IMR-90 (cell line): ENCODE measurements at regions not wholly inside any gene's neighbourhood (a gene's known extent, or its start where the extent isn't known, plus 50 kb on each side); places are given as distances from the start of the nearest gene placed in this dataset.

Experiments
- ATAC-seq: fragments of 200-7000 bp; cut with Tn5 transposase; 2 replicates; pipeline ENCODE4 v1.9.1; 2020; ENCODE audit warnings: low read depth, mild to moderate bottlenecking, moderate library complexity
- BruUV-seq: library from RNA; stranded (reverse); fragments of 400-500 nt; replicated peaks from 2 replicates; lab custom pipeline; 2021; lab: Mats Ljungman, UMichigan
- CTCF ChIA-PET: fragments of 300-600 bp; formaldehyde crosslinking; extraction: SDS; loops from one replicate; lab custom pipeline; 2021; ENCODE audit warnings: antibody characterized with exemption; lab: Yijun Ruan, JAX
- POLR2A ChIA-PET: fragments of 300-600 bp; sonication (Branson Sonifier 250); formaldehyde crosslinking; loops from one replicate; lab custom pipeline; 2022; ENCODE audit warnings: antibody characterized with exemption; ENCODE audit not compliant: unreplicated experiment; lab: Charles Lee
- DNase-seq: peaks from one replicate; pipeline ENCODE4 v3.0.0; 2013
- H2AFZ ChIP-seq: replicated peaks from 2 replicates; pipeline ENCODE3; 2013; ENCODE audit warnings: low read length, mild to moderate bottlenecking; ENCODE audit not compliant: poor library complexity
- H2AK5ac ChIP-seq: 2 replicates; pipeline ENCODE4 v1.6.1; 2013; ENCODE audit warnings: low read depth, low read length, inconsistent platforms
- H2AK9ac ChIP-seq: replicated peaks from 2 replicates; pipeline ENCODE3; 2013; ENCODE audit warnings: mild to moderate bottlenecking, low read depth, low read length, moderate library complexity; ENCODE audit not compliant: poor library complexity
- H2BK120ac ChIP-seq: 2 replicates; pipeline ENCODE4 v1.6.1; 2013; ENCODE audit warnings: low read depth, low read length, inconsistent platforms
- H2BK15ac ChIP-seq: 3 replicates; pipeline ENCODE4 v1.6.1; 2013; ENCODE audit warnings: low read depth, low read length, inconsistent platforms
- H2BK20ac ChIP-seq: 2 replicates; pipeline ENCODE4 v1.6.1; 2013; ENCODE audit warnings: low read depth, mild to moderate bottlenecking, inconsistent platforms, low read length, moderate library complexity
- H2BK5ac ChIP-seq: 2 replicates; pipeline ENCODE4 v1.6.1; 2013; ENCODE audit warnings: mild to moderate bottlenecking, low read depth, low read length, inconsistent platforms; ENCODE audit not compliant: poor library complexity, severe bottlenecking
- H3K14ac ChIP-seq: replicated peaks from 2 replicates; pipeline ENCODE4 v1.6.1; 2013; ENCODE audit warnings: low read depth, low read length, inconsistent platforms
- H3K18ac ChIP-seq: 2 replicates; pipeline ENCODE4 v1.6.1; 2013; ENCODE audit warnings: low read depth, low read length, control low read depth
- H3K23ac ChIP-seq: 2 replicates; pipeline ENCODE4 v1.6.1; 2013; ENCODE audit warnings: low read depth, low read length, inconsistent platforms
- H3K27ac ChIP-seq: 2 replicates; pipeline ENCODE4 v1.5.1; 2013; ENCODE audit warnings: mild to moderate bottlenecking, control low read depth, low read length; ENCODE audit not compliant: insufficient read depth
- H3K27me3 ChIP-seq: 2 replicates; pipeline ENCODE4 v1.6.1; 2013; ENCODE audit warnings: low read length; ENCODE audit not compliant: control insufficient read depth, insufficient read depth
- H3K36me3 ChIP-seq: 2 replicates; pipeline ENCODE4 v1.6.1; 2013; ENCODE audit warnings: low read length, mixed read lengths; ENCODE audit not compliant: control insufficient read depth, insufficient read depth
- H3K4ac ChIP-seq: 2 replicates; pipeline ENCODE4 v1.6.1; 2013; ENCODE audit warnings: low read depth, low read length, inconsistent platforms
- H3K4me1 ChIP-seq: 2 replicates; pipeline ENCODE4 v1.6.1; 2013; ENCODE audit warnings: low read length, mixed read lengths; ENCODE audit not compliant: control insufficient read depth, insufficient read depth
- H3K4me2 ChIP-seq: 2 replicates; pipeline ENCODE4 v1.6.1; 2013; ENCODE audit warnings: low read depth, mild to moderate bottlenecking, control low read depth, low read length, moderate library complexity
- H3K4me3 ChIP-seq: 2 replicates; pipeline ENCODE4 v1.5.1; 2013; ENCODE audit warnings: low read depth, mild to moderate bottlenecking, control low read depth, low read length, moderate library complexity; ENCODE audit not compliant: insufficient read depth
- H3K56ac ChIP-seq: 2 replicates; pipeline ENCODE4 v1.6.1; 2013; ENCODE audit warnings: low read length, inconsistent platforms; ENCODE audit not compliant: insufficient read depth; ENCODE audit errors: extremely low read depth
- H3K79me1 ChIP-seq, 2 experiments: 2 replicates each; pipeline ENCODE4 v1.6.1; 2013; ENCODE audit warnings: low read length in 2 of 2, inconsistent platforms in 1 of 2, low read depth in 1 of 2
- H3K9ac ChIP-seq: 2 replicates; pipeline ENCODE4 v1.6.1; 2013; ENCODE audit warnings: low read depth, low read length, control low read depth
- H3K9me1 ChIP-seq: 2 replicates; pipeline ENCODE4 v1.6.1; 2013; ENCODE audit warnings: low read length, inconsistent platforms; ENCODE audit not compliant: insufficient read depth
- H3K9me3 ChIP-seq: 2 replicates; pipeline ENCODE4 v1.6.1; 2013; ENCODE audit warnings: low read length; ENCODE audit not compliant: control insufficient read depth, insufficient read depth
- H4K20me1 ChIP-seq: 2 replicates; pipeline ENCODE4 v1.6.1; 2013; ENCODE audit warnings: low read length, inconsistent platforms; ENCODE audit not compliant: insufficient read depth
- H4K5ac ChIP-seq: 2 replicates; pipeline ENCODE4 v1.6.1; 2013; ENCODE audit warnings: mild to moderate bottlenecking, low read depth, low read length, control low read depth
- H4K8ac ChIP-seq, 2 experiments: 2 replicates each; pipeline ENCODE4 v1.6.1; 2013; ENCODE audit warnings: low read depth in 2 of 2, low read length in 2 of 2, control low read depth in 1 of 2, inconsistent platforms in 1 of 2
- H4K91ac ChIP-seq: 2 replicates; pipeline ENCODE4 v1.6.1; 2013; ENCODE audit warnings: low read depth, low read length, inconsistent platforms; ENCODE audit not compliant: insufficient read depth
- BHLHE40 ChIP-seq: fragments of 150-350 bp; IDR thresholded peaks from 2 replicates; pipeline ENCODE4 v1.6.1; 2016; ENCODE audit warnings: mild to moderate bottlenecking, low read depth, low read length
- CEBPB ChIP-seq: IDR thresholded peaks from 2 replicates; pipeline ENCODE4 v1.6.1; 2012; ENCODE audit warnings: low read depth, low read length, improper control_type of control experiment
- CHD1 ChIP-seq: IDR thresholded peaks from 2 replicates; pipeline ENCODE4 v1.6.1; 2012; ENCODE audit warnings: low read depth, low read length, improper control_type of control experiment
- CTCF ChIP-seq: conservative IDR thresholded peaks from 2 replicates; pipeline ENCODE4 v1.5.1; 2012; ENCODE audit warnings: mild to moderate bottlenecking, low read depth, low read length, improper control_type of control experiment
- ELK1 ChIP-seq: fragments of 150-350 bp; IDR thresholded peaks from 2 replicates; pipeline ENCODE4 v1.6.1; 2016; ENCODE audit warnings: low read depth, mild to moderate bottlenecking, low read length, moderate library complexity, borderline replicate concordance
- FOS ChIP-seq: fragments of 150-350 bp; IDR thresholded peaks from 2 replicates; pipeline ENCODE4 v1.6.1; 2016; ENCODE audit warnings: low read depth, low read length
- MAZ ChIP-seq: IDR thresholded peaks from 2 replicates; pipeline ENCODE4 v1.6.1; 2012; ENCODE audit warnings: low read depth, mild to moderate bottlenecking, low read length, improper control_type of control experiment, moderate library complexity, borderline replicate concordance
- MXI1 ChIP-seq: IDR thresholded peaks from 2 replicates; pipeline ENCODE4 v1.6.1; 2012; ENCODE audit warnings: low read depth, mild to moderate bottlenecking, low read length, moderate library complexity, borderline replicate concordance
- NFE2L2 ChIP-seq: fragments of 150-350 bp; IDR thresholded peaks from 2 replicates; pipeline ENCODE4 v1.6.1; 2016; ENCODE audit warnings: low read depth, mild to moderate bottlenecking, low read length
- POLR2A ChIP-seq: IDR thresholded peaks from 2 replicates; pipeline ENCODE4 v1.6.1; 2012; ENCODE audit warnings: mild to moderate bottlenecking, low read depth, low read length
- RAD21 ChIP-seq: IDR thresholded peaks from 2 replicates; pipeline ENCODE4 v1.6.1; 2012; ENCODE audit warnings: low read length, improper control_type of control experiment
- RCOR1 ChIP-seq: IDR thresholded peaks from 2 replicates; pipeline ENCODE4 v1.6.1; 2012; ENCODE audit warnings: mild to moderate bottlenecking, low read length, improper control_type of control experiment; ENCODE audit not compliant: insufficient replicate concordance
- SMC3 ChIP-seq: fragments of 150-350 bp; IDR thresholded peaks from 2 replicates; pipeline ENCODE4 v1.6.1; 2016; ENCODE audit warnings: low read depth, mild to moderate bottlenecking, antibody characterized with exemption, low read length, moderate library complexity
- WGBS, 2 experiments: methylation state at CpG; one replicate each; pipeline versions ENCODE4 v1.1.5 to v1.1.7; 2013; ENCODE audit warnings: missing lambda C conversion rate in 2 of 2; ENCODE audit not compliant: insufficient read length in 1 of 2; ENCODE audit errors: extremely low coverage in 2 of 2; 5-methylcytosine and 5-hydroxymethylcytosine counted together
- dilution Hi-C: fragments of 300-500 bp; cut with HindIII; formaldehyde crosslinking; loops from one replicate; pipeline ENCODE4 v1.14.3; 2018; ENCODE audit warnings: low sequenced_read_pairs; ENCODE audit not compliant: unreplicated experiment
- in situ Hi-C: fragments of 300-500 bp; cut with MboI; formaldehyde crosslinking; loops from 3 replicates; pipeline ENCODE4 v1.14.3; 2019; ENCODE audit warnings: low sequenced_read_pairs, inconsistent platforms, mixed read lengths
- intact Hi-C: fragments of 100-400 bp; cut with micrococcal nuclease; formaldehyde crosslinking; loops from 2 replicates; pipeline ENCODE4 v1.10.0; 2022
- TF ChIP-seq, protein P1 (sequence below): fragments of 150-350 bp; IDR thresholded peaks from 2 replicates; pipeline ENCODE4 v1.6.1; 2017; ENCODE audit warnings: mild to moderate bottlenecking, antibody characterized with exemption, low read length, low read depth

GRCh38 chr10:121015916-121016315 lies 164.8 kb downstream of the WDR11 start:
- Histone ChIP-seq H3K18ac (no peak overlapping the region), H2AK5ac (no peak overlapping the region), H3K23ac (no peak overlapping the region), H3K4me1 (no peaks in the 10 kb centered on the region), H3K4me2 (no peak overlapping the region), H3K9me1 (no peaks in the 10 kb centered on the region), H3K56ac (no peak overlapping the region), H2BK15ac (no peak overlapping the region), H2BK120ac (no peak overlapping the region), H3K4ac (no peak overlapping the region), H2AK9ac (no peak overlapping the region), H3K79me1 (no peaks in the 10 kb centered on the region), H4K8ac (no peak overlapping the region), H4K20me1 (no peaks in the 10 kb centered on the region), H4K5ac (no peak overlapping the region), H3K14ac (no peak overlapping the region), H3K27ac (no peak overlapping the region), H2BK20ac (no peak overlapping the region), H3K27me3 (no peaks in the 10 kb centered on the region), H4K91ac (no peak overlapping the region), H3K9ac (no peak overlapping the region), H2BK5ac (no peak overlapping the region), H3K9me3 (no peaks in the 10 kb centered on the region; the same call in 1 of the 2 replicates), H3K4me3 (no peak overlapping the region), H3K36me3 (no peaks in the 10 kb centered on the region), H2AFZ (no peak overlapping the region)
- no CpG with 5 or more reads among the region's 3 CpGs for WGBS, 2 experiments
- no TSS peak for BruUV-seq
- ChIA-PET CTCF (no interaction called here), POLR2A (no interaction called here)
- intact Hi-C loops, result no loop called here
- ATAC-seq, result no peak
- no peak for TF ChIP-seq MXI1
- TF ChIP-seq SMC3, result no peak
- no peak for TF ChIP-seq NFE2L2
- TF ChIP-seq RAD21, result no peak
- TF ChIP-seq BHLHE40, result no peak
- TF ChIP-seq FOS, result no peak
- TF ChIP-seq ELK1, result no peak
- TF ChIP-seq, protein P1, sequence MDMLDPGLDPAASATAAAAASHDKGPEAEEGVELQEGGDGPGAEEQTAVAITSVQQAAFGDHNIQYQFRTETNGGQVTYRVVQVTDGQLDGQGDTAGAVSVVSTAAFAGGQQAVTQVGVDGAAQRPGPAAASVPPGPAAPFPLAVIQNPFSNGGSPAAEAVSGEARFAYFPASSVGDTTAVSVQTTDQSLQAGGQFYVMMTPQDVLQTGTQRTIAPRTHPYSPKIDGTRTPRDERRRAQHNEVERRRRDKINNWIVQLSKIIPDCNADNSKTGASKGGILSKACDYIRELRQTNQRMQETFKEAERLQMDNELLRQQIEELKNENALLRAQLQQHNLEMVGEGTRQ, result no peak
- no peak for TF ChIP-seq MAZ
- TF ChIP-seq CTCF, result no peak
- no peak for TF ChIP-seq POLR2A
- no peak for TF ChIP-seq CEBPB
- TF ChIP-seq CHD1, result no peak
- no peak for TF ChIP-seq RCOR1
- dilution Hi-C loops, result no loop called here
- no peak for DNase-seq
- in situ Hi-C loops, result no loop called here
